Left lung (tissue), 4 donors: ENCODE measurements at regions not wholly inside any gene's neighbourhood (a gene's known extent, or its start where the extent isn't known, plus 50 kb on each side); places are given as distances from the start of the nearest gene placed in this dataset.

Source experiments
- ATAC-seq: fragments of 200-7000 bp; cut with Tn5 transposase; one replicate; pipeline ENCODE4 v1.9.1; 2020; ENCODE audit warnings: moderate library complexity
- DNase-seq, 4 donors: peaks; one replicate each; pipeline ENCODE4 v3.0.0-alpha.2; 2013 to 2020
- H3K27ac ChIP-seq, 2 donors: fragments of 200-600 bp; sonication (generic) in 1 of 2; one replicate each; pipeline versions ENCODE4 v1.5.0 to v1.8.0; 2020 to 2021
- H3K27me3 ChIP-seq, 2 donors: fragments of 200-600 bp; sonication (generic) in 1 of 2; one replicate each; pipeline versions ENCODE4 v1.5.0 to v1.8.0; 2020 to 2021
- H3K36me3 ChIP-seq, 2 donors: fragments of 200-600 bp; sonication (generic) in 1 of 2; one replicate each; pipeline versions ENCODE4 v1.5.0 to v1.8.0; 2020 to 2021
- H3K4me1 ChIP-seq, 2 donors: fragments of 200-600 bp; one replicate each; pipeline ENCODE4 v1.8.0; 2021
- H3K4me3 ChIP-seq, 2 donors: fragments of 200-600 bp; sonication (generic) in 1 of 2; one replicate each; pipeline versions ENCODE4 v1.5.0 to v1.8.0; 2020 to 2021; ENCODE audit warnings: mild to moderate bottlenecking in 1 of 2
- H3K9me3 ChIP-seq, 2 donors: fragments of 200-600 bp; sonication (generic) in 1 of 2; one replicate each; pipeline versions ENCODE4 v1.5.0 to v1.8.0; 2020 to 2021
- CTCF ChIP-seq, 2 donors: fragments of 200-600 bp; sonication (generic) in 1 of 2; IDR thresholded peaks; one replicate each; pipeline versions ENCODE4 v1.5.0 to v1.8.0; 2021; ENCODE audit warnings: antibody characterized with exemption in 2 of 2
- intact Hi-C, 2 donors: fragments of 100-400 bp; cut with DNase I; formaldehyde crosslinking; loops; one replicate each; pipeline versions ENCODE4 v1.11.2 to v1.14.2; 2022
- donor health status: DM: no; HTN: yes; CAD: no.
- donor health status: DM: no; HTN: no; CAD: no.

- ATAC-seq (no peak), DNase-seq (no peak)
- Histone ChIP-seq H3K4me1 (no peaks in the 10 kb centered on the region), H3K27me3 (no peaks in the 10 kb centered on the region), H3K27ac (no peak overlapping the region), H3K9me3 (no peaks in the 10 kb centered on the region), H3K4me3 (no peak overlapping the region), H3K36me3 (no peaks in the 10 kb centered on the region)
- no peak for TF ChIP-seq CTCF (IDR thresholded peaks at IDR 0.05)
- intact Hi-C loops: no loop called here
Measured at GRCh38 chr4:34935739-34936138, 1308.6 kb downstream of the ARAP2 start.

- Histone ChIP-seq H3K4me3 (no peak overlapping the region), H3K36me3 (no peaks in the 10 kb centered on the region), H3K4me1 (no peaks in the 10 kb centered on the region), H3K27me3 (no peaks in the 10 kb centered on the region), H3K27ac (no peak overlapping the region), H3K9me3 (no peaks in the 10 kb centered on the region)
- DNase-seq (peak in 1 of 4 donors; percentile 61), ATAC-seq (no peak)
- intact Hi-C loops: no loop called here
- no peak for TF ChIP-seq CTCF (IDR thresholded peaks at IDR 0.05)
Measured at GRCh38 chr4:34939073-34939472, 1305.2 kb downstream of the ARAP2 start.

- TF ChIP-seq CTCF (IDR thresholded peaks at IDR 0.05): no peak
- no peak for ATAC-seq
Measured at GRCh38 chr4:34943741-34944386, 1300.5 kb downstream of the ARAP2 start.

GRCh38 chr4:34950926-34951325, 1293.4 kb downstream of the ARAP2 start:
- Histone ChIP-seq H3K4me3 (no peak overlapping the region), H3K27ac (no peak overlapping the region), H3K27me3 (no peaks in the 10 kb centered on the region), H3K36me3 (no peaks in the 10 kb centered on the region), H3K9me3 (no peaks in the 10 kb centered on the region), H3K4me1 (no peaks in the 10 kb centered on the region)
- intact Hi-C loops: no loop called here
- no peak for ATAC-seq
- peak in 2 of 4 donors; percentile 3 to 8 for DNase-seq
- TF ChIP-seq CTCF (IDR thresholded peaks at IDR 0.05): no peak

More at GRCh38 chr4:34943741-34944386, 1300.5 kb downstream of the ARAP2 start:
- Histone ChIP-seq H3K27me3 (no peaks in the 10 kb centered on the region), H3K4me3 (no peak overlapping the region), H3K4me1 (no peaks in the 10 kb centered on the region), H3K9me3 (no peaks in the 10 kb centered on the region), H3K36me3 (no peaks in the 10 kb centered on the region), H3K27ac (no peak overlapping the region)
- intact Hi-C loops: no loop called here
- DNase-seq: no peak

GRCh38 chr4:34953145-34953799, 1291.0 kb downstream of the ARAP2 start:
- Histone ChIP-seq H3K36me3 (no peaks in the 10 kb centered on the region), H3K4me1 (no peaks in the 10 kb centered on the region), H3K9me3 (no peaks in the 10 kb centered on the region), H3K27me3 (no peaks in the 10 kb centered on the region), H3K4me3 (no peak overlapping the region), H3K27ac (no peak overlapping the region)
- intact Hi-C loops: no loop called here
- TF ChIP-seq CTCF (IDR thresholded peaks at IDR 0.05): no peak
- no peak for DNase-seq
- ATAC-seq: no peak
